Endothelial cell of umbilical vein (primary cell): ENCODE measurements at regions not wholly inside any gene's neighbourhood (a gene's known extent, or its start where the extent isn't known, plus 50 kb on each side); places are given as distances from the start of the nearest gene placed in this dataset.

Experiments
- BruUV-seq: library from RNA; stranded (reverse); fragments of 400-500 nt; replicated peaks from 2 replicates; lab custom pipeline; 2021; lab: Mats Ljungman, UMichigan
- CTCF ChIA-PET: fragments of 300-600, 350-600 bp; sonication (Branson Sonifier 250); formaldehyde crosslinking; loops from one replicate; lab custom pipeline; 2021; ENCODE audit warnings: antibody characterized with exemption, inconsistent platforms; lab: Charles Lee
- POLR2A ChIA-PET: fragments of 300-600, 350-600 bp; sonication (Branson Sonifier 250); formaldehyde crosslinking; loops from one replicate; lab custom pipeline; 2021; ENCODE audit warnings: antibody characterized with exemption, inconsistent platforms; lab: Charles Lee
- DNase-seq: peaks from one replicate; pipeline ENCODE4 v3.0.0-alpha.2; 2011; ENCODE audit warnings: low read depth, low spot score
- FAIRE-seq: peaks from 2 replicates; lab custom pipeline; 2011; peaks lifted over from hg19 to GRCh38; lab: Jason Lieb, UNC
- H2AFZ ChIP-seq: 2 replicates; pipeline ENCODE4 v1.6.0; 2012; ENCODE audit warnings: low read depth, low read length, control low read depth, inconsistent platforms
- H3K27ac ChIP-seq: 2 replicates; pipeline ENCODE4 v1.5.1; 2011; ENCODE audit warnings: low read depth, mild to moderate bottlenecking, control low read depth, low read length, moderate library complexity; ENCODE audit not compliant: insufficient read depth
- H3K27me3 ChIP-seq, 2 experiments: 2 replicates each; pipeline versions ENCODE4 v1.6.0 to v1.6.1; 2011; ENCODE audit warnings: low read length in 2 of 2, mixed read lengths in 1 of 2; ENCODE audit not compliant: control insufficient read depth in 2 of 2, insufficient read depth in 2 of 2
- H3K36me3 ChIP-seq, 2 experiments: 2 replicates in 1 of 2; 3 replicates in 1 of 2; pipeline ENCODE4 v1.5.1; 2011; ENCODE audit warnings: low read length in 2 of 2, mild to moderate bottlenecking in 1 of 2, moderate library complexity in 1 of 2; ENCODE audit not compliant: control insufficient read depth in 2 of 2, insufficient read depth in 2 of 2; ENCODE audit errors: extremely low read depth in 1 of 2
- H3K4me1 ChIP-seq: 3 replicates; pipeline ENCODE4 v1.5.1; 2011; ENCODE audit warnings: mild to moderate bottlenecking, low read length; ENCODE audit not compliant: control insufficient read depth, insufficient read depth; ENCODE audit errors: extremely low read depth
- H3K4me2 ChIP-seq: 2 replicates; pipeline ENCODE4 v1.6.1; 2011; ENCODE audit warnings: low read length, control low read depth, mixed read lengths; ENCODE audit not compliant: insufficient read depth
- H3K4me3 ChIP-seq, 3 experiments: fragments of 200-600 bp in 1 of 3; sonication (generic), shearing (Covaris generic) in 1 of 3; replicated peaks in 1 of 3; 2 replicates each; pipeline ENCODE4 v1.5.1; 2011 to 2016; ENCODE audit warnings: control low read depth in 3 of 3, low read length in 3 of 3, mild to moderate bottlenecking in 2 of 3, inconsistent platforms in 1 of 3, low read depth in 1 of 3, moderate library complexity in 1 of 3; ENCODE audit not compliant: insufficient read depth in 1 of 3
- H3K79me2 ChIP-seq: 2 replicates; pipeline ENCODE4 v1.6.0; 2012; ENCODE audit warnings: low read length, inconsistent platforms; ENCODE audit not compliant: control insufficient read depth, insufficient read depth
- H3K9ac ChIP-seq: replicated peaks from 2 replicates; pipeline ENCODE3; 2011; ENCODE audit warnings: low read length, control low read depth; ENCODE audit not compliant: insufficient read depth; ENCODE audit errors: extremely low read depth
- H3K9me1 ChIP-seq: replicated peaks from 3 replicates; pipeline ENCODE4 v1.6.0; 2011; ENCODE audit warnings: mild to moderate bottlenecking, low read length; ENCODE audit not compliant: control insufficient read depth, insufficient read depth; ENCODE audit errors: extremely low read depth
- H3K9me3 ChIP-seq: replicated peaks from 2 replicates; pipeline ENCODE4 v1.5.1; 2012; ENCODE audit warnings: low read length, inconsistent platforms; ENCODE audit not compliant: control insufficient read depth, insufficient read depth
- H4K20me1 ChIP-seq: replicated peaks from 2 replicates; pipeline ENCODE3; 2011; ENCODE audit warnings: mild to moderate bottlenecking, low read length; ENCODE audit not compliant: control insufficient read depth, insufficient read depth; ENCODE audit errors: extremely low read depth
- CTCF ChIP-seq, 2 donors: IDR thresholded peaks; 1 replicate in 1 of 2; 2 replicates in 1 of 2; pipeline ENCODE4 v1.5.1; 2011; ENCODE audit warnings: low read length in 2 of 2, mild to moderate bottlenecking in 2 of 2, moderate library complexity in 2 of 2, control low read depth in 1 of 2, inconsistent platforms in 1 of 2, low read depth in 1 of 2; ENCODE audit not compliant: insufficient read depth in 1 of 2; ENCODE audit errors: extremely low read depth in 1 of 2
- EZH2 ChIP-seq: IDR thresholded peaks from 2 replicates; pipeline ENCODE4 v1.6.1; 2012; ENCODE audit warnings: borderline replicate concordance, low read depth, mild to moderate bottlenecking, moderate library complexity, low read length, inconsistent platforms; ENCODE audit not compliant: severe bottlenecking
- FOS ChIP-seq: IDR thresholded peaks from 2 replicates; pipeline ENCODE4 v1.6.1; 2011; ENCODE audit warnings: mild to moderate bottlenecking, low read length, moderate library complexity, borderline replicate concordance; ENCODE audit not compliant: insufficient read depth
- GATA2 ChIP-seq: IDR thresholded peaks from 2 replicates; pipeline ENCODE4 v1.7.0; 2011; ENCODE audit warnings: low read depth, mild to moderate bottlenecking, moderate library complexity, mixed read lengths, low read length; ENCODE audit not compliant: insufficient read length, insufficient read depth
- JUN ChIP-seq: IDR thresholded peaks from 2 replicates; pipeline ENCODE4 v1.6.1; 2011; ENCODE audit warnings: borderline replicate concordance, low read depth; ENCODE audit not compliant: insufficient read length, insufficient read depth
- MAX ChIP-seq: IDR thresholded peaks from 2 replicates; pipeline ENCODE4 v1.6.1; 2011; ENCODE audit not compliant: insufficient read depth, insufficient read length
- MYC ChIP-seq: IDR thresholded peaks from one replicate; pipeline ENCODE4 v1.6.1; 2011; ENCODE audit warnings: mild to moderate bottlenecking, low read depth, low read length
- POLR2A ChIP-seq: IDR thresholded peaks from 2 replicates; pipeline ENCODE4 v1.6.1; 2012; ENCODE audit warnings: low read depth, mild to moderate bottlenecking, control low read depth, low read length
- POLR2AphosphoS5 ChIP-seq: IDR thresholded peaks from 2 replicates; pipeline ENCODE4 v1.6.1; 2012; ENCODE audit warnings: low read depth, mild to moderate bottlenecking, control low read depth, low read length, moderate library complexity; ENCODE audit not compliant: insufficient read depth
- dilution Hi-C: fragments of 300-500 bp; cut with MboI; formaldehyde crosslinking; loops from one replicate; pipeline ENCODE4 v1.15.0; 2019; ENCODE audit warnings: low sequenced_read_pairs; ENCODE audit not compliant: extremely low pct_ligation_motif_present
- intact Hi-C: fragments of 100-400 bp; cut with micrococcal nuclease; formaldehyde crosslinking; loops from one replicate; pipeline ENCODE4 v1.10.0; 2022

- Histone ChIP-seq H3K79me2 (no peaks in the 10 kb centered on the region), H2AFZ (no peak overlapping the region), H3K4me2 (no peak overlapping the region), H3K9me1 (no peaks in the 10 kb centered on the region), H3K4me1 (no peaks in the 10 kb centered on the region), H3K27ac (no peak overlapping the region), H3K4me3 (no peak overlapping the region), H3K9me3 (no peaks in the 10 kb centered on the region), H3K27me3 (no peaks in the 10 kb centered on the region), H3K9ac (no peak overlapping the region), H4K20me1 (no peaks in the 10 kb centered on the region), H3K36me3 (no peaks in the 10 kb centered on the region)
- intact Hi-C loops: no loop called here
- CTCF ChIA-PET: no interaction called here
- BruUV-seq: no TSS peak
- FAIRE-seq (no peak), DNase-seq (no peak)
- POLR2A ChIA-PET: no interaction called here
- TF ChIP-seq POLR2A (no peak), GATA2 (no peak), MAX (no peak), FOS (no peak), POLR2AphosphoS5 (no peak), MYC (no peak), CTCF (IDR thresholded peaks at IDR 0.05; ENCODE audit: extremely low read depth in 1 of 2, insufficient read depth in 1 of 2, low read depth in 1 of 2, low read length in 2 of 2) (no peak), EZH2 (no peak), JUN (no peak)
- dilution Hi-C loops: no loop called here
Measured at GRCh38 chr13:67283637-67284036, 53.5 kb upstream of the PCDH9 start.
